GM12874 (cell line): ENCODE measurements at regions not wholly inside any gene's neighbourhood (a gene's known extent, or its start where the extent isn't known, plus 50 kb on each side); places are given as distances from the start of the nearest gene placed in this dataset.

Experiments
- TF ChIP-seq, protein P1 (sequence below): IDR thresholded peaks from 2 replicates; pipeline ENCODE4 v1.5.1; 2011; ENCODE audit warnings: low read depth, mild to moderate bottlenecking, control low read depth, low read length, moderate library complexity; ENCODE audit not compliant: insufficient read depth

DNA sequence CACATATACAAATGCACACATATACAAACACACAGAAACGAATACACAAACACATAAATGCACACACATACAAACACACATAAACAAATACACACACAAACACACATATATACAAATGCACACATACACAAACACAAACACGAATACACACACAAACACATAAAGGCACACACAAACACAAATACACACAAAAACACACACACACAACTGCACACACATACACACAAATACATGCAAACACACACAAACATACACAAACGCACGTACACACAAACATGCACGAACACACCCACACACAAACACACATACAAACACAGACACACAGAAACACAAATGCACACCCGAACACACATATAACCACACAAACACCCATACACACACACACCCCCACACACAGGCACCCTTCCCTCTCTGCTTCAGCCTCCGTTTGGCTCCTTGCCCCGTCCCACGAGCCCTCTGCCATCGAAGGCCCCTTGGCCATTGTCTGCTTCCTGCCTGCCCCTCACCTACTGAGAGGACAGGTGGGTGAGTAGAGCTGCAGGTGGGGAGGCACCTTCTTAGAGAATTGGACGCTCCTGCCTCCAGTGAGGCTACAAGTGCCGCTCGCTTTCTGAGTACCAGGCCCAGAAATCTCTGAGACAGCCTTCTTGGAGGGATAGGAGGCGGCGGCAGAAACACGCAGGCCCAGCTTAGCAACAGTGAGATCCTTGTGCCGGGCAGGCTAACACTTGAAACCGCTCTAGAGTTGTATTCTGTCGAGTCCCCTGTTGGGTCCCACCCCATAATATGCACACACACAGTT is 331.2 kb downstream of the FOXL1 start:
- TF ChIP-seq, protein P1, sequence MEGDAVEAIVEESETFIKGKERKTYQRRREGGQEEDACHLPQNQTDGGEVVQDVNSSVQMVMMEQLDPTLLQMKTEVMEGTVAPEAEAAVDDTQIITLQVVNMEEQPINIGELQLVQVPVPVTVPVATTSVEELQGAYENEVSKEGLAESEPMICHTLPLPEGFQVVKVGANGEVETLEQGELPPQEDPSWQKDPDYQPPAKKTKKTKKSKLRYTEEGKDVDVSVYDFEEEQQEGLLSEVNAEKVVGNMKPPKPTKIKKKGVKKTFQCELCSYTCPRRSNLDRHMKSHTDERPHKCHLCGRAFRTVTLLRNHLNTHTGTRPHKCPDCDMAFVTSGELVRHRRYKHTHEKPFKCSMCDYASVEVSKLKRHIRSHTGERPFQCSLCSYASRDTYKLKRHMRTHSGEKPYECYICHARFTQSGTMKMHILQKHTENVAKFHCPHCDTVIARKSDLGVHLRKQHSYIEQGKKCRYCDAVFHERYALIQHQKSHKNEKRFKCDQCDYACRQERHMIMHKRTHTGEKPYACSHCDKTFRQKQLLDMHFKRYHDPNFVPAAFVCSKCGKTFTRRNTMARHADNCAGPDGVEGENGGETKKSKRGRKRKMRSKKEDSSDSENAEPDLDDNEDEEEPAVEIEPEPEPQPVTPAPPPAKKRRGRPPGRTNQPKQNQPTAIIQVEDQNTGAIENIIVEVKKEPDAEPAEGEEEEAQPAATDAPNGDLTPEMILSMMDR = no peak

DNA sequence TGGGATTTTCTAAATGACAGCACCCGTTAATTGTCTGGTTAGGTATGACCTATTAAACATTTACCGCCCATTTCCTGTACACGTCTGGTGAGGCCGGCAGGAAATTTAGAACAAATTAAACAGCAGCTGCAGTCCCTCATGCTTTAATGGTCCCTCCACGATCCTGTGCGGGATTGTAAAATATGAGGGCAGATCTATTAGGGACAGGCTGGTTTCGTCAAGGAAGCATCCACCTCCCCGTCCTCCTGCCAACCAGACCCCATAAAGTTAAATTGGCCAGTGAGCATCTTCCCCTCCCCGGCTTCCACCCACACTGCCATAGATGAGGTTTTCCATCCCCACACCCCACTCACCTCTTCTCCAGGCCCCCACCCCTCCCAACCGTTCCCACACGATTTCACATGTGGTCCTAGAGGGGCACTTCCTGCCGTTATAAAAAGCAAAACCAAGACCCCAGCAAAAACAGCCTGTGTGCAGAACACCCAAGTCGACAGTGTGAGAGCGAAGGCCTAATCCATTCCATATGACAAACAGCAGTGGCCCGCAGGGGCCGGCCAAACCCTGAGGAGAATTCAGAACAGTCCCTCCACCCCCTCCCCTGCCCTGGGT is 331.9 kb downstream of the FOXL1 start:
- TF ChIP-seq, protein P1 = no peak

DNA sequence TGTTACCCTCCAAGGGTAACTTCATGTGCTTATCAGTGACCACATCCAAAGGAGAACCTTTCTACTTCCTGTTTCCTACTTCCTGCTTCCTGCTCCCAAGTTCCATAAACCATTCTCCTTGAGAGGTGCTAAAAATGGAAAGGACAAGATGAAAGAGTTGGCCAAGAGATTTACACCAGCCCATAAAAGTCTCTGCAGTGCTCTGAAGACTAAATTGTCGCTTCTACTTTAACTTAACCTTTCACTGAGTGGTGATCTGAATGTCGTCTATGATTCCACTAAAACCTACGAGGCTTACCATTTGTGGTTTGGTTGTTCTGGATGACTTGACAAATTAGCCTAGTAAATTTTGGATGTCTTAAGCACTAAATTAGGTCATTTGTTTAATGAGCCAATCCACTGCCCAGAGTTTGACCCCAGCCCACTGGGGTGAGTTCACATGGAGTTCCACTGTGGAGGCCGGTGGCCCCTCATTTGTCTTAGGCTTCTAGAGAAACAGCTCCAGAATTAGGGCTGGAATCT is 333.1 kb downstream of the FOXL1 start:
- TF ChIP-seq, protein P1 = no peak

DNA sequence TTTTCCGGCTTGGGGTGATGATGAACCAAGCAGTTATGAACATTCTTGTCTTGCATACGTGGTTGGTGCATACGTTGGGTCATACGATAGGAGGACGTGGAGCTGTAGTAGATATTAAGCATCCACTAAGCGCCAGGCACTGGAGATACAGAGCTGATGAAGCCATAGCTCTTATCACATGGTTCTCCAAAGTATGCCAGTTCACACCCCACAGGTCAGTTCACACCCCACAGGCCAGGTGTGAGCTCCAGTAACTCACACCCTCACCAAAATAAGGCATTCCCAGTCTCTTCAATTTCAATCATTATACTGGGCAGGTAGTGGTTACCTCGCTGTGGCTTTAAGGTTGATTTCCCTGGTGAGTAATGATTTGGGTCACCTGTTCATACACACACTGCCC is 335.5 kb downstream of the FOXL1 start:
- TF ChIP-seq, protein P1 = no peak

DNA sequence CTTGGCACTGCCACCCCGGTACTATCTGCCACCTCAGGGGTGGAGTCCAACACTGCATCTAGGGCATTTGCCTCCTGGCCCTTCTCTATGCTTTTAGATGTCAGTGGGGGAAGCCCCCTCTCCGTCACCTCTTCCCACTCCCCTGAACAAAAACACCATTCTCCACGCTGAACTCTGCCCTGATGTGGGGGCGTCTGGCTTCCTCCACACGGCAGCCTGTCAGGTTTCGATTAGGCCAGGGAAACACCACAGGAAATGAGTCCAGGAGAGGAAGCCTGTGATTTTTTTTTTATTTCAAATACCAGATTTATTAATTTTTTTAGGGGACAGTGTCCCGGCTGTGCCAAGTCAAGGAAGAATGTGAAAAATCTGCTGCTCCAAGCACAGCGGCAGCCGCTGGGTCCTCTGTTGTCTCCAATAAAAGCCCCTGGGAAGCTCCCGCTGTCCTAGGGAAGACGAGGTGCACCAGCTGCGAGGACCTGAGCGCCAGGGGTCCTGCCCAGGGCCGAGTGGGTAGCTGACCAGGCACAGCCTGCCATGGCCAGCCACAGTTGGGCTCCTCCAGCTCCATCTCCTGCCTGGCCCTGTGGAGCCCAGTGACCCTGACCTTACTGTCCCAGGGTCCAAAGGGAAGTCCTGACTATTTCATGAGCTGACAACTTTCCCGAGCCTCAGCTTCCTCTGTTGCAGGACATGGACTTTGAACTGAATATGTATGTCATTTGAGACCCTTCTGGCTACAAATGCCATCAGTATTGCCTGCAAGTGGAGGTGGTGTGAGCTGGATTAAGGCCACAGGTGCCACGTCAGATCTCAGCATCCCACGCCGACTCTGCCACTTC is 336.7 kb downstream of the FOXL1 start:
- TF ChIP-seq, protein P1 = no peak

DNA sequence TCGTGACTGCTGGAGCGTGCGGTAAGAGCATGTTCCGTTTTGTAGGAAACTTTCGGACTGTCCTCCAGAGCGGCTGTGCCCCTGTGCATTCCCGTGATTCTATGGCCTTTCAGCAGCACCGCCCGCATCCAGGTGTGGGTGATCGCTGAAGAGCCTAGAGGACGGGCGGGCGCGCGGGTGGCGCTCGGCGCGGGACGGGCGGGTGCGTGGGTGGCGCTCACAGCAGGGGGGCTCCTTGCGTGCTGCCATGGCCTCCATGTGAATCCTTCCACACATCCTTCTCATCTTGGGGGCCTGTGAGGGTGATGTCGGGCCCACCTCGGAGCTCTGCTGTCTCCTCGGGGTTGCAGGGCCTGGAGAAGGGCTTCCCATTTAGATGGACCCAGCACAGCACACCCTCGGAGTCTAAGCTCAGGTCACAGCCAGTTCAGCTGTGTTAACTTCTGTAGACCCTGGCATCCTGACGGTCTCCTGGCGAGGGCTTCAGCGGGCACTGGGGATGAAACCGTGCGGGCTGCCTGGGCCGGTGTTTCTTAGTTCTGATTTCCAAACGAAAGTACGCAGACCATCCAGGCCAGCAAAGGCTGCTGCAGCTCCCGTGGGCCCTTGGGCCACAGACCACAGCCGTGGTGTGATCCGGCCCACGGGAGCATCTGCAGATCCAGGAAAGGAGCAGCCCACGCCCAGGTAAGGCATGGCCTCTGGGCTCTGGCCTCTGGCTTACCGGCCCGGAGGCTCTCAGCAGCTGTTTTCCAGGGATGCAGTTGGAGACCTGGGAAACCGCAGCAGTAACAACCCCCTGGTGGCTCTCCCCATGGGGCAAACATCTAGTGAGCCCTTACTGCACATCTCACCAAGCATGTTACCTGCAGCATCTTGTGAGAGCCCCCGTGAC is 339.4 kb downstream of the FOXL1 start:
- TF ChIP-seq, protein P1 = no peak

DNA sequence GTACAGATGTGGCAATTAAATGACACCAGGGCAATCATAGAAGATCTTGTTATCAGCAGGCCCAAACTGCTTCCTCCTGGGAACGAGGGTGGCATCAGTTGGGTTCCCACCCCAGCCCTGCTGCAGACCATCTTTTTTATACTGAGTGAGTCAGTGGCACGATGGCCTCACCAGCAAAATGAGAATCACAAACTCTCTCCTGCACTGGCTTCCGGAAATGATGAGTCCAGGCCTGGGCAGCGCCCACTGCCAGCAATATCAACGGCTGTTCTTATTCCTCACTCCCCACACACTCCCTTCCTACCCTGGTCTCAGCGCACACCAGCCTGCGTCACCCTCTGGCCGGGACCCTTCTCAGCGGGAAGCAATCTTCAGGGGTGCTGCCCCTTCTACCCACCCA is 340.3 kb downstream of the FOXL1 start:
- TF ChIP-seq, protein P1 = no peak
